SU-DHL-6 (cell line): ENCODE measurements at regions not wholly inside any gene's neighbourhood (a gene's known extent, or its start where the extent isn't known, plus 50 kb on each side); places are given as distances from the start of the nearest gene placed in this dataset.

Experiments used
- H2AFZ ChIP-seq: fragments of 200-600 bp; sonication (generic); 2 replicates; pipeline ENCODE4 v1.6.1; 2014; ENCODE audit warnings: low read depth, mild to moderate bottlenecking, moderate library complexity, mixed read lengths, antibody characterized with exemption, low read length; ENCODE audit not compliant: severe bottlenecking
- H3F3A ChIP-seq: fragments of 200-600 bp; shearing (Covaris generic); 2 replicates; pipeline ENCODE4 v1.6.0; 2016; ENCODE audit warnings: antibody characterized with exemption, mild to moderate bottlenecking; ENCODE audit not compliant: insufficient read depth
- H3K27ac ChIP-seq: fragments of 200-600 bp; sonication (generic); 2 replicates; pipeline ENCODE4 v1.5.1; 2016; ENCODE audit warnings: low read depth, mild to moderate bottlenecking, low read length, moderate library complexity, mixed read lengths
- H3K27me3 ChIP-seq: fragments of 200-600 bp; sonication (generic), shearing (Covaris generic); 2 replicates; pipeline ENCODE4 v1.6.0; 2014; ENCODE audit warnings: mild to moderate bottlenecking, low read length
- H3K36me3 ChIP-seq: fragments of 200-600 bp; sonication (generic); 2 replicates; pipeline ENCODE4 v1.6.1; 2014; ENCODE audit warnings: mild to moderate bottlenecking, low read length, mixed read lengths
- H3K4me2 ChIP-seq: fragments of 300-600, 200-600 bp; shearing (Covaris generic), sonication (generic); 2 replicates; pipeline ENCODE4 v1.6.0; 2014; ENCODE audit warnings: low read length, low read depth, mild to moderate bottlenecking; ENCODE audit not compliant: poor library complexity, severe bottlenecking
- H3K4me3 ChIP-seq: fragments of 200-600 bp; sonication (generic); 2 replicates; pipeline ENCODE4 v1.5.1; 2014; ENCODE audit warnings: antibody characterized with exemption, low read length, mild to moderate bottlenecking, mixed read lengths; ENCODE audit not compliant: insufficient read depth, poor library complexity, severe bottlenecking
- H3K79me2 ChIP-seq: fragments of 200-600 bp; sonication (generic); 2 replicates; pipeline ENCODE4 v1.6.1; 2014; ENCODE audit warnings: mild to moderate bottlenecking, low read length, moderate library complexity; ENCODE audit not compliant: insufficient read depth
- H3K9ac ChIP-seq: fragments of 200-600 bp; sonication (generic); 2 replicates; pipeline ENCODE4 v1.7.0; 2014; ENCODE audit warnings: mild to moderate bottlenecking, low read length
- H3K9me2 ChIP-seq: fragments of 200-600 bp; sonication (generic); replicated peaks from 2 replicates; pipeline ENCODE4 v1.6.1; 2014; ENCODE audit warnings: low read length; ENCODE audit not compliant: insufficient read depth
- H3K9me3 ChIP-seq: fragments of 200-600 bp; sonication (generic); 2 replicates; pipeline ENCODE4 v1.6.1; 2014; ENCODE audit warnings: low read length, mixed read lengths; ENCODE audit not compliant: insufficient read depth
- H4K20me1 ChIP-seq: fragments of 200-600 bp; sonication (generic); 2 replicates; pipeline ENCODE4 v1.6.1; 2014; ENCODE audit warnings: low read depth, mild to moderate bottlenecking, antibody characterized with exemption, low read length, moderate library complexity, mixed read lengths
- EZH2phosphoT487 ChIP-seq: fragments of 200-600 bp; sonication (generic), shearing (Covaris generic); conservative IDR thresholded peaks from 2 replicates; pipeline ENCODE4 v1.6.1; 2018; ENCODE audit warnings: mild to moderate bottlenecking, antibody characterized with exemption, low read length, moderate library complexity, mixed read lengths
- TF ChIP-seq, protein P1 (sequence below): fragments of 200-600 bp; sonication (generic); IDR thresholded peaks from one replicate; pipeline ENCODE4 v1.5.1; 2017; ENCODE audit warnings: antibody characterized with exemption, mild to moderate bottlenecking, low read length, moderate library complexity; ENCODE audit not compliant: insufficient read depth, poor library complexity, severe bottlenecking

DNA sequence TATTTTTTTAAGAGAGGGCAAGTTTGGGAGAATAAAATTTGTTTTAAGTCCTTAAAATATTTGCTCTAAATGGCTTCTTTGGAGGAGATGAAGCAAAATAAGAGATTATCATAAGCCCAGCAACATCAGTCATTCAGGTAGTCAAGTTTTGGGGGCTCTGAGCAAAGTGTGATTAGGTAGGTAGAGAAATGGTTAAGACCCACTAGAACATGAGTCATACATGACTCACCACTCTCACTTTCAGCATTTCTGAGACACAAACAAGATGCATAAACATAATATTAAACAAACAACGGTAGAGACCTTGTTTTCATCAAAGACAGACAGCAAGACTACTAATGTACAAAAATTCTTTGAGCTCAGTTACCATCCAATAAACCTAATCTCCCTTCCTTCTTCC lies 272.2 kb downstream of the LMO4 start:
- H3F3A ChIP-seq = no peaks in the 10 kb centered on the region
- no peaks in the 10 kb centered on the region for H3K36me3 ChIP-seq

GRCh38 chr1:87603626-87604025 lies 274.9 kb downstream of the LMO4 start:
- Histone ChIP-seq H3K4me2 (no peak overlapping the region), H3F3A (no peaks in the 10 kb centered on the region), H3K9ac (no peak overlapping the region), H3K9me2 (no peaks in the 10 kb centered on the region), H3K27ac (no peak overlapping the region), H3K36me3 (no peaks in the 10 kb centered on the region), H3K27me3 (no peaks in the 10 kb centered on the region), H4K20me1 (no peaks in the 10 kb centered on the region), H3K79me2 (no peaks in the 10 kb centered on the region), H3K4me3 (no peak overlapping the region), H2AFZ (no peak overlapping the region), H3K9me3 (0 out of 2 replicates have a peak, but pooled peaks cover 11% of the 10 kb centered on the region)
- TF ChIP-seq EZH2phosphoT487 = no peak

More for the DNA sequence above, 272.2 kb downstream of the LMO4 start:
- no peak for TF ChIP-seq EZH2phosphoT487
- TF ChIP-seq, protein P1, sequence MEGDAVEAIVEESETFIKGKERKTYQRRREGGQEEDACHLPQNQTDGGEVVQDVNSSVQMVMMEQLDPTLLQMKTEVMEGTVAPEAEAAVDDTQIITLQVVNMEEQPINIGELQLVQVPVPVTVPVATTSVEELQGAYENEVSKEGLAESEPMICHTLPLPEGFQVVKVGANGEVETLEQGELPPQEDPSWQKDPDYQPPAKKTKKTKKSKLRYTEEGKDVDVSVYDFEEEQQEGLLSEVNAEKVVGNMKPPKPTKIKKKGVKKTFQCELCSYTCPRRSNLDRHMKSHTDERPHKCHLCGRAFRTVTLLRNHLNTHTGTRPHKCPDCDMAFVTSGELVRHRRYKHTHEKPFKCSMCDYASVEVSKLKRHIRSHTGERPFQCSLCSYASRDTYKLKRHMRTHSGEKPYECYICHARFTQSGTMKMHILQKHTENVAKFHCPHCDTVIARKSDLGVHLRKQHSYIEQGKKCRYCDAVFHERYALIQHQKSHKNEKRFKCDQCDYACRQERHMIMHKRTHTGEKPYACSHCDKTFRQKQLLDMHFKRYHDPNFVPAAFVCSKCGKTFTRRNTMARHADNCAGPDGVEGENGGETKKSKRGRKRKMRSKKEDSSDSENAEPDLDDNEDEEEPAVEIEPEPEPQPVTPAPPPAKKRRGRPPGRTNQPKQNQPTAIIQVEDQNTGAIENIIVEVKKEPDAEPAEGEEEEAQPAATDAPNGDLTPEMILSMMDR = no peak
- Histone ChIP-seq H2AFZ (peak overlapping the region; percentile 16), H3K4me2 (no peak overlapping the region), H3K9me3 (0 out of 2 replicates have a peak, but pooled peaks cover 5% of the 10 kb centered on the region), H3K9ac (no peak overlapping the region), H3K9me2 (no peaks in the 10 kb centered on the region), H3K27me3 (no peaks in the 10 kb centered on the region), H3K79me2 (no peaks in the 10 kb centered on the region), H3K27ac (no peak overlapping the region), H4K20me1 (no peaks in the 10 kb centered on the region), H3K4me3 (no peak overlapping the region)

DNA sequence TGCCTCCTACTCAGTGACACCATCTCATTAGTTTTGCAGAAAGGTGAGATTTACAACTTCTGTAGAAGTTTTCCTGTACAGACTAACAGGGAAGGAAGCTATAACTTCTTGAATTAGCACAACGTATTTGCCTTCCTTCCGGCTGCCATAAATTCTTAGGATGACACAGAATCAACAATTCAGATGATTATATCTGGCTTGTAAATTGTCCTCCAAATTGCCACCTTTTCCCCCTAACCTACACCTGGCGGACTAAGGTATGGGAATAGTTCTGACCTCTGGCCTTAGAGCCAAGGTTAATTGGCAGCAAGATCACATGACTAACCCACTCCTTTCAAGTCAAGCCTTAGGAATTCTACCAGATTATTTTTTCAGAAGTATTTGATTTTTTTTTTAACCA lies 284.3 kb downstream of the LMO4 start:
- no peak overlapping the region for H2AFZ ChIP-seq
- H3K4me3 ChIP-seq = no peak overlapping the region
- no peaks in the 10 kb centered on the region for H3K79me2 ChIP-seq
- no peaks in the 10 kb centered on the region for H3K9me2 ChIP-seq
- no peak for TF ChIP-seq EZH2phosphoT487
- TF ChIP-seq, protein P1 = no peak
- no peak overlapping the region for H3K9ac ChIP-seq
- H3K27ac ChIP-seq = no peak overlapping the region
- H4K20me1 ChIP-seq = no peaks in the 10 kb centered on the region
- no peaks in the 10 kb centered on the region for H3K36me3 ChIP-seq
- no peak overlapping the region for H3K4me2 ChIP-seq
- H3K9me3 ChIP-seq = no peaks in the 10 kb centered on the region
- H3F3A ChIP-seq = no peaks in the 10 kb centered on the region
- no peaks in the 10 kb centered on the region for H3K27me3 ChIP-seq

DNA sequence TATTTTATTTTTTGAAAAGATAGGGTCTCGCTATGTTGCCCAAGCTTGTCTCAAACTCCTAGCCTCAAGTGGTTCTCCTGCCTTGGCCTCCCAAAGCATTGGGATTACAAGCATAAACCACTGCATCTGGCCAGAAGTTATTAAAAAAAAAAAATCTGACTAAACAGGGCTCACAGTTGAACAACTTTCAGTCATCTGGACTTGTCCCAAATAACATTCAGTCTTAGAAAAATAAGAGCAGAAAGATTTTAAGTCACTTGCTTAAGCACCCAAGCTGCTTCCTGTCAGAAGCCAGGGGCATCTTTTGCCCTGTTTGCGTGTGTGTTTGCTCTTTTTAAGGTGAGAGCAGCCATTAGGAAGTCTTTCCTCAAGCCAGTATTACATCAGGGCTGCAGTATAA lies 286.8 kb downstream of the LMO4 start:
- no peak overlapping the region for H3K9ac ChIP-seq

More for the DNA sequence above, 286.8 kb downstream of the LMO4 start:
- Histone ChIP-seq H3K4me2 (no peak overlapping the region), H3F3A (no peaks in the 10 kb centered on the region), H2AFZ (no peak overlapping the region), H3K27ac (no peak overlapping the region), H3K9me3 (no peaks in the 10 kb centered on the region), H3K27me3 (no peaks in the 10 kb centered on the region), H3K36me3 (no peaks in the 10 kb centered on the region), H4K20me1 (no peaks in the 10 kb centered on the region), H3K79me2 (no peaks in the 10 kb centered on the region), H3K4me3 (no peak overlapping the region), H3K9me2 (no peaks in the 10 kb centered on the region)
- TF ChIP-seq, protein P1 = no peak
- TF ChIP-seq EZH2phosphoT487 = no peak
